ENCODE measurements at regions not wholly inside any gene's neighbourhood (a gene's known extent, or its start where the extent isn't known, plus 50 kb on each side); places are given as distances from the start of the nearest gene placed in this dataset.
"Not testable (repeated sequence)": the region's sequence is repeated elsewhere in the genome, so short reads cannot be mapped to it uniquely, and the experiment has no call there.

DNA sequence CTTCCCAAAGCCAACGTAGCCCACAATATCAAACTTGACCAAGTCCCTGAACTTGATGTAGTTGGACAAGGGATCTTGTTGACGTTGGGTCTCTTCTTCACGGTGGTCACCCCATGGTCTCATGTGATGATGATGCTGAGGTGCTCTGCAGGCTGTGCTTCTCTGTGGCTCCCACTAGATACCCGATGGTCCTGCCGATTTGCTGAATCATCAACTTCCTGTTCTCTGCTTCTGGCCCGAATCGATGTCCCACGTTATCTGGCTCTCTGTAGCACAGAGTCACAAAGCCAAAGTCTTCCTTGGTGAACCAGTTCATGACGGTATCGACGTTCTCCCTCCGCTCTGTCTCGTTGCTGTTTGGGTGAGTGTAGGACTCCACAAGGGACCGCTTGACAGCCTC, 201.0 kb downstream of the ADRA2C start:
- DNase-seq: not testable (repeated sequence)

DNA sequence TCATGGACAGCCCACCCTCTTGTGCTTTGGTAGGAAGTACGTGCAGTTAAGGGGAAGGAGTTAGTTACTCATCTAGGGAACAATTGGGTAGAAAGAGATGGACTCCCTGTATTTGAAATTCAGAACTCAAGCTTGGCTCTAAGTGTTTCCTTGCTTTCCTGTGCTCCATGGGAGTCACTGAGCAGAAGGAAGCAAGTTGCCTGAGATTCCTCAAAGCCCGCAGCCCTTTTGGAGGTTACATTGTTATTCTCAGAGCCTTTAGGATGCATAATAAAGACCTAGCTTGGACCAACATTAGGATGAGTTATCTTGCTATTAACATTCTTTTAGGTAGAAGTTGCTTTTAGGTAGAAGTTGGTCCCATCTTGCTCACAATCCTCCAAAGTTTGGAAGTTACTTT, 206.4 kb downstream of the ADRA2C start:
- DNase-seq: not testable (repeated sequence)

DNA sequence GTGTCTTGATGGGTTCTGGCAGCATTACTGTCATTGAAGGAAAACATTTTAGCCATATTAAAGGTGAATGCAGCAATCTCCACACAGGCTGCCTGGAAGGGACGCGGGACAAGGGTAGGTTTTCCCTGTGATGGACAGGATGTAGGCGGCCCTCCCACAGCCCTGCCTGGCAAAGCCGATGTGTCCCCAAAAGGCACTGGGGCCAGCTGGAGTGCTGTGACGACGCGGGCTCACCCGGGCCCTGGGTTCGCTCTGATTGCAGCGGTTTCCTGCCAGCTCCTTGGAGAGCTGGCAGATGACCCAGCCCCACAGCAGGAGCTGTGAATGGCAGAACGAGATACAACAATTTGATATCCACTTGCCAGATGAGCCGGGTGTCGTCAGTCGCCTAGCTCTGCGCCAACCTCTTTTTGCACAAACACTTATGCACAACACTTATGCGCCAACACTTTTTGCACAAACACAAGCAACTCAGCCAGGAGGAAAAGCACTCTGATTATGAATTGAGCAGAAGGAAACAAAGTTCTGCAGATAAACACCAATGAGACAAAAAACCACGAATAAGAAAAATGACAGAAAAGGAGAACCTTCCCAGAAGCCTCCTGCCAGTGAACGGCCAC, 207.5 kb downstream of the ADRA2C start:
- DNase-seq: not testable (repeated sequence)

DNA sequence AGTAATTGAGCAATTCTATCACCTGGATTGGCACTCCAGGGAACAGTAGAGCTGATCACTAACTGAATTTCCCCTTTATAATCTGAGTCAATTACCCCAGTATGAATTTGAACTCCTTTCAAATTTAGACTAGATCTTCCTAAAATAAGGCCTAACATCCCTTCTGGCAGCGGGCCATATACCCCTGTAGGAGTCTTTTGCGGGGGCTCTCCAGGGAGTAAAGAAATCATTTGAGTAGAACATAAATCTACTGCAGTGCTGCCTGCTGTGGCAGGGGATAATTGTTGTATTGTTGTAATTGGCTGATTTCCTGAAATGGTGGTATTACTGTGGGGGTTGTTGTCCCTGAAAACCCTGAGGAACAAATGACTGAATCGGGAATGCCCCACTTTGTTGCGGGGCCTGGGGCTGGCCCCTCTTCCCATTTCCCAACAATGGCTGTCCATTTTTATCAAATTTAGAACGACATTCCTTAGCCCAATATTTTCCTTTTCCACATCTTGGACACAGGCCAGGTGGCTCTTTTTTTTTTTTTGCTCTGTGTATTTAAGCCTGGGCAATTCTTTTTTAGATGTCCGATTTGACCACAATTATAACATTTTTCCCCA, 217.4 kb downstream of the ADRA2C start:
- not testable (repeated sequence) for DNase-seq

DNA sequence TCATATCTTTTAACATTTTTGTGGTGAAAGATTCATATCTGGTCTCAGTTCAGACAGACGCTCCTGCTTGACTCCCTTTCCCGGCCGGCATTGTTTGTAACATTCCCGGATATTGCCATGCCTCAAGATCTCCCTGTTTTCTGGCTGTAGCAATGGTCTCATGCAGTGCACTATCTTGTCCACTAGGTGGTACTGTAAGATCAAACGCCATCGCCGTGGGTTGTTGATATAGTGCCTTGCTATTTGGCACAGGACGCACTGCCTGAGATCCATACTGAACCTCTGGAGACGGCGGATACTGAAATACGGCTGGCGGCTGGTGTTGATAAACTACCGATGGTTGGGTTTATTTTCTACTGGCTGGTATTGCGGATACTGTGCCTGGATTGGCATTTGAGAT, 218.6 kb downstream of the ADRA2C start:
- not testable (repeated sequence) for DNase-seq

DNA sequence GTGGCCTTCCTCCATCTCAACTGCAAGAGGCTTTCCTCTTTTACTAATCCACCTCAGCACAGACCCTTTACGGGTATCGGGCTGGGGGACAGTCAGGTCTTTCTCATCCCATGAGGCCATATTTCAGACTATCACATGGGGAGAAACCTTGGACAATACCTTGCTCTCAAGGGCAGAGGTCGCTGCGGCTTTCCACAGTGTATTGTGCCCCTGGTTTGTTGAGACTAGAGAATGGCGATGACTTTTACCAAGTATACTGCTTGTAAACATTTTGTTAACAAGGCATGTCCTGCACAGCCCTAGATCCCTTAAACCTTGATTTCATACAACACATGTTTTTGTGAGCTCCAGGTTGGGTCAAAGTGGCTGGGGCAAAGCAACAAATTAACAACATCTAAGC, 220.2 kb downstream of the ADRA2C start:
- DNase-seq: not testable (repeated sequence)

DNA sequence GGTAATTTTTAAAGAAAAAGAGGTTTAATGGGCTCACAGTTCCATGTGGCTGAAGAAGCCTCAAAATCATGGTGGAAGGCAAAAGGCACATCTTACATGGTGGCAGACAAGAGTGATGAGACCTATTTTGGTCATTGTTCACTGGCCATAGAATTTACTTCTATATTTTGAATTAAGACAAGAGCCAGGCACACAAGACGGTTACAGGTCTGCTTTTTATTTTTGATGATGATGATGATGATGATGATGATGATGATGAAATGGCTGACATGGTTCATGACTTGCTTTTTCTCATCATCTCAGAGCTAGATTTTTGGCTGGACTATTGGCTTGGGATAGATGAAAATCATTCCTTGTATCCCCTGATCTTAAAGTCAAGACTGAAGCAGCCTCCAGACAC, 229.3 kb downstream of the OTOP1 start:
- DNase-seq: not testable (repeated sequence)

DNA sequence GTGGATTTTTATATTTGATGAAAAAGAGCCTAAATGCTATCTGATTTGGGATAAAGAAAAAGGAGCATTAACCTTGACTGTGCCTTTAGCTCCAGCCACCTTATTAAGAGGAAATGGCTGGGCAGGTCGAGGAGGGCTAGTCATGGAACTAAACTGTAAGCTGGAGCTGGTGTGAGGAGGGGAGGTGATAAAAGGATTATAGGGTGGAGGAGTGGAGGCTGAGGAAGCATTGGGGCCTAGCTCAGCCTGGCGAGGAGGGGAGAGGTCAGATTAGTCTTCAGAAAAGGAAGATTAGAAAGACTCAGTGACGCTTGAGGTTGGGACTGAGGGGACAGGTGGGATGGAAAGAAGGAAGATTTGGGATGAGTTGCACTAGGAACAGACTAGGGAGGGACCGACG, 222.7 kb downstream of the OTOP1 start:
- not testable (repeated sequence) for DNase-seq

DNA sequence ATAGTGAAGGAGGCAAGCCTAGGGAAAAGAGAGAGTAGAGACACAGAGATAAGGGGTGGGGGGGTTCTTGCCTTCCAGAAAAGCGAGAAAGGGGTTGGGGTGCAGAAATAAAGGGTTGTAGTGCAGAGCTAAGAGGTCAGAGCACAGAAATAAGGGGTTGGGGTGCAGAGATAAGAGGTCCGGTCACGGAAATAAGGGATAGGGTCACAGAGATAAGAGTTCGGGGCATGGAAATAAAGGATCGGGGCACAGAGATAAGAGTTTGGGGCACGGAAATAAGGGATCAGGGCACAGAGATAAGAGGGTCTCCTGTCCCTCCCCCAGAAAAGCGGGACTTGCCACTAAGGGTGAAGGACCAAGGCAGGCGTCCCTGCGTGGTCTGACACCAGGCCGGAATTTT, 222.0 kb downstream of the OTOP1 start:
- not testable (repeated sequence) for DNase-seq

DNA sequence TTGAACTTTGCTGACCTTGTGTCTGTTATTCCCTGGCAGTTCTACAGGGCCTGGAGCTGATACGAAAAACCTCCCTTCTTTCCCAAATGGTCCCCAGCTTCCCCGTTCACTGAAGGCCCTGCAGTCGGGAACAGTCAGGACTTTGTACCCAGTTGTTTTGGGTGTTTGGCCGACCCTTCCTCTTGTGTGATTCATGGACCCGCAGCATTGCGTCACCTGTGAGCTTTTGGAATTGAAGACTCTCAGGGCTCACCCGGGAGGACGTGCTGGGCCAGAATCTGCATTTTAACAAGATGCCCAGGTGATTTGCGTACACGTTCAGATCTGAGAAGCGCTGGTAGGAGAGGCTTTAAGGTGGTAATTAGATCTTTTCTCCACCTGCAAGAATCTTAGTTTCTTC, 220.4 kb downstream of the OTOP1 start:
- not testable (repeated sequence) for DNase-seq

DNA sequence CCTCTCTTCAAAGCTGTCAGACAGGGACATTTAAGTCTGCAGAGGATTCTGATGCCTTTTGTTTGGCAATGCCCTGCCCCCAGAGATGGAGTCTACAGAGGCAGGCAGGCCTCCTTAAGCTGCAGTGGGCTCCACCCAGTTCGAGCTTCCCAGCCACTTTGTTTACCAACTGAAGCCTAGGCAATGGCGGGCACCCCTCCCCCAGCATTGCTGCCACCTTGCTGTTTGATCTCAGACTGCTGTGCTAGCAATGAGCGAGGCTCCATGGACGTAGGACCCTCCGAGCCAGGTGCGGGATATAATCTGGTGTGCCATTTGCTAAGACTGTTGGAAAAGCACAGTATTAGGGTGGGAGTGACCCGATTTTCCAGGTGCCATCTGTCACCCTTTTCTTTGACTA, 207.7 kb downstream of the OTOP1 start:
- DNase-seq: not testable (repeated sequence)

DNA sequence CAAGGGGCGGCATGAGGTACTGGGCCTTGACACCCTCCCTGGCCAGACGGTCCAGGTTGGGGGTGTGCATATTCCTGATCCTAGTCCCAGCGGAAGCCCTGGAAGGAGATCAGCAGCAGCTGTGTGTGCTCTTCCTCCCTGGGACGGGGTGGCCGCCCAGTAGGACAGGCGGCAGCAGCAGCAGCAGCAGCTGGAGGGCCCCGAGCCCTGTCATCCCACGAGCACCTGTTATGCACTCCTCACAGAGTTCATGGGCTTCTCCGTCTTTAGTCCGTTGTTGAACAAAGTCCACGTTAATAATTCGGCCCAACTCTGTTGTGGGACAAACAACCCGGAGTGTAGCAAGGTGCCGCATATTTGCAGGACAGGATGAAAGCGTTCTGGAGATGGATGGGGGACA, 205.6 kb downstream of the OTOP1 start:
- DNase-seq: not testable (repeated sequence)

DNA sequence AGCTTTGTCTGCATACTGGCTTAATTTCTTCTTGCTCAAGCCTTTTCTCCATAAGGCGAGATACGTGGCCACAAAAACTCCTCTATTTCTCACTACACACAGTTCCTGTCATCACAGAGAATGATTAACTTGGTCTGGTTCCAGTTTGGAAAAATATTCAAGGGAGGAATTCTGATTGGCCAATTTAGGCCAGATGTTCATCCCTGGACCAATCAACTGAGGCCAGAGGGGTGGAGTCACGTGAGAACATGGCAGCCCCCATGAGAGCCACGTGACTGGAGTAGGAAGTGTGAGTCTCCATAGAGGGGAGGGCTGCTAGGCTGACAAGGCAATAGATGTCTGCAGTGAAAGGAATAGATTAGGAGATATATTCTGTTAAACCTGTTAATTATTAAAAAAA, 200.0 kb downstream of the OTOP1 start:
- not testable (repeated sequence) for DNase-seq

DNA sequence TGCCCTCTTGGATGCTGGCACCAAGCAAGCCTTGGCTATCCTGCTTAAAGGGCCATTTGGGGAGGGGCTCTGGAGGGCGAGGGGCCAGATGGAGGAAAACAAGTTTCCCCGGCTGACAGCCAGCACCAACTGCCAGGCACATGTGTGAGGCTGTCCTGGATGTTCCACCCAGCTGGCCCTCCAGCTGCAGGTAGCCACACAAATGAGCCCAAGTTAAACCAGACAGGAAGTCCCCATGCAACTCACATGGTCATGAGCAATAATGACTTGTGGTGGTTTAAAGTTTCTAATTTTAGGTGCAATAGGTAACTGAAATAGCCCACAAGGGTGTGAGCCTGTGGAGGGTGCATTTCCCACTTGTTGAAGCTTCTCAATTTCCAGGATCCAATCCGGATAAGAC, 198.0 kb downstream of the OTOP1 start:
- DNase-seq: not testable (repeated sequence)

DNA sequence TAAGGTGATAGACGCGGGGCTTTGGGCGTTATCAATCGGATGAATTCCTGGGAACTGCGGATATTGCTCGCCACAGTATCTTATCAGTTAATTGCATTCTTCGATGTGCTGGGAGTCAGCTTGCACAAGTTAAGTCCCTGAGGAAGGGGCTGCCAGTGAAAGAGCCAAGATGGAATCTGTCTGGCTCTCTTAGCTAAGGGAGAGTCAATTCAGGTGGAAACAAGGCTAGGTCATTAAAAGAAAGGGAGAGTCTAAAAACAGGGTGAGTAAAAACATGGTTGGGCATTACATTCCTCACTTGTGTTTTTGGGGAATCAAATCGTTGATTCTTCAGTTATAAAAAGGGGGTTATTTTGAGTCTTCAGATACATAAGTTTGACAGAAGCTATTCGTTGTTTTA, 196.2 kb downstream of the OTOP1 start:
- DNase-seq: not testable (repeated sequence)

DNA sequence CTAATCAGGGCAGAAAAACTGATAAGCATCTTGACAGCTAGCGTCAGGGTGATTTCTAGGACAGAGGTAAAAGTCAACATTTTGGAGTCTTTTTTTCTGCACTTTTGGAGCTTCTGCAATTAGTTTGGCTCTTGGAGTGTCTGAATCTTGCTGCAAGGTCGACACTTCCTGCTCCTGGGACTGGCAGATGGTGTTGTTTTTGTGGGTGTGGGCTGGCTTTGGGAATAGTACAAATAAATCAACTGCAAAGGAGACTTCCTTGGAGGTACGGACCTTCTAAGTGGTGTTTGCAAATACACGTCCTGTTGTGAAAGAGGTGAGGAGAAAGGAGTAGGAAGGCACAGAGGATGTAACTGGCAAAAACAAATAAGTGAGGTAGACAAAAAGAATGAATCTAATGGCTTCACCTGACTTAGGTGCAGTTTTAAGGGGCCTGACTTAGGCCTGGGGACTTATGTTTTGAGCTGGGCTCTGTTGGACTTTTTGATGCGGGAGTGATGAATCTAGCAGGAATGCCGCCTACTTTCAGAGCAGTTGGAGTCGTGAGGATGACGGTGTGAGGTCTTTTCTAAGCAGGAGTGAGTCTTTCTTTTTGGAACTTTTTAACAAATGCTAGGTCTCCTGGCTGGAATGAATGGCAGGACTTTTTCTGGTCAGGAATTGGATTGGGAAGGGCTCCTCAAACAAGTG, 195.1 kb downstream of the OTOP1 start:
- DNase-seq: not testable (repeated sequence)

DNA sequence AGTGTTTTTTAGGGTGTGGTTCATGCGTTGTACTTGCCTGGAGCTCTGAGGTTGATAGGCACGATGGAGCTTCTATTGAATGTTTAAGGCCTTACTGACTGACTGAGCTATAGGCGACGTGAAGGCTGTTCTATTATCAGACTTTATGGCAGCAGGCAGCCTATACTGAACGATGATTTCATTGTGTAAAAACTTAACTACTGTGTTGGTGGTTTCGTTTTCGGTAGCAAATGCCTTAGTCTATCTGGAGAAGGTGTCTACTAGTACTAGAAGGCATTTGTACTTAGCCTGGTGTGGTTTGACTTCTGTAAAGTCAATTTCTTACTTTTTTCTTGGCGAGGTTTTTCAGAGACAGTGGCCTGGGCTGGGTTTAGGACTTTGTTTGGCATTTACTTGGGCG, 194.4 kb downstream of the OTOP1 start:
- DNase-seq: not testable (repeated sequence)

DNA sequence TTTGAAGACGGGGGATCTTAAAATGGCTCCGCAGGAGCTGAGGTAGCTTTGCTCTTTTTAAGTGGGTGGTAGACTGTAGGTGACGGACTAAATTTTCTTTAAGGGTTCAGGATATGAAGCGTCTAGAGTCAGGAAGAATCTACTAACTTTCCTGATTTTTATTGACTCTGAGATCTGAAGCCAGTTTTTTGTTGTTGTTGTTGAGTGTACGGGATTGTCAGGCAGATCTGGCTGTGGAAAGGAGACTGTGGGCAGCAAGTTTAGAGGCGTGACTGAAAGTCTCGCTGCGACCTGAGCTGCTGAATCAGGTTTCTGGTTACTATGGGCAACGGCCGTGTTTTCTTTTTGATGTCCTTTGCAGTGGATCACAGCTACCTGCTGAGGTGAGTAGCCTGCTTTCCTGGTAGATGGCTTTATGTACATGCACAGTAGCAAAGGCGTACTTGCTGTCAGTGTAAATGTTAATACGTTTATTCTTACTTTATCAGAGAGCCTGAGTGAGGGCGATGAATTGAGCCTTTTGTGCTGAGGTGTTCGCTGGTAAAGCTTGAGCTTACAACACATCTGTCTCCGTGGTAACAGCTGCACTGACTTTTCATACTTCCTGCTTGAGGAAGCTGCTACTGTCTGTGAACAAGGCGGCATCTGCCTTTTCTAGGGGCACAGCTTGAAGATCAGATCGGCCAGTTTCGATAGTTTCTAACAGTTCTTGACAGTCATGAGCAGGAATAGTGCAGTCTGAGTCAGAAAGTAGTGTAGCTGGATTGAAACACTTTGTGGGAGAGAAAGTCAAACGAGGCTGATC, 193.7 kb downstream of the OTOP1 start:
- DNase-seq: not testable (repeated sequence)

DNA sequence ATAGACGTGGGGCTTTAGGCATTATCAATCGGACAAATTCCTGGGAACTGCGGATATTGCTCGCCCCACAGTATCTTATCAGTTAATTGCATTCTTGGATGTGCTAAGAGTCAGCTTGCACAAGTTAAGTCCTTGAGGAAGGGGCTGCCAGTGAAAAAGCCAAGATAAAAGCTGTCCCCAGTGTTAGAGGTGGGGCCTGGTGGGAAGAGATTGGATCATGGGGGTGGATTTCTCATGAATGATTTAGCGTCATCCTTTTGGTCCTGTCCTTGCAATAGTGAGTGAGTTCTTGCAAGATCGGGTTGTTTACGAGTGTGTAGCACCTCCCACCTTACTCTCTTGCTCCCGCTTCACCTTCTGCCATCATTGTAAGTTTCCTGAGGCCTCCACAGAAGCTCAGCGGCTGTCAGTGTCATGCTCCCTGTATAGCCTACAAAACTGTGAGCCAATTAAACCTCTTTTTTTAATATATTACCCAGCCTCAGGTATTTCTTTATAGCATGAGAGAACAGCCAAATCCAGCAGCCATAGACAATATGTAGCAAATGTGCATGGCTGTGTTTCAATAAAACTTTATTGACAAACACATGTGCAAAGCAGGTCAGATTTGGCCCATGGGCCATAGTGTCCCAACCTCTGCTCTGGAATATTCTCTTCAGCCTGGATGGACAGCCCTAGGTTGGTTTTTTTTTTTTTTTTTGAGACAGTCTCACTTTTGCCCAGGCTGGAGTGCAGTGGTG, 189.2 kb downstream of the OTOP1 start:
- DNase-seq: not testable (repeated sequence)

DNA sequence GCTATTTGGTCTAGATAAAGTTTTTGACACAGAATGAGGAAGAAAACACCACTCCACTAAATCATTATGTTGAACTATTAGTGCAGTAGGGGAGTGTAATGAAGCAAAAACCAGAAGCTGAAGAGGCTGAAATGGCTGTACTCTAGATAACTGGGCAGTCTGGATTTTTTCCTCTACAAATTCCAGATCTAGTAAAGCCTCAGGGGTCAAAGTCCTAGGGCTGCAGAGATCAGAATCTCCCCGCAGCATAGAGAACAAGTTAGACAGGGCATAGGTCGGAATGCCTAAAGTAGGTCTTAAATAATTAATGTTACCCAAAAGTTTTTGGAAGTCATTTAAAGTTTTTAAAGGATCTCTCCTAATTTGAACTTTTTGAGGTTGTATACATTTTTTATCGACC, 180.9 kb downstream of the OTOP1 start:
- not testable (repeated sequence) for DNase-seq

DNA sequence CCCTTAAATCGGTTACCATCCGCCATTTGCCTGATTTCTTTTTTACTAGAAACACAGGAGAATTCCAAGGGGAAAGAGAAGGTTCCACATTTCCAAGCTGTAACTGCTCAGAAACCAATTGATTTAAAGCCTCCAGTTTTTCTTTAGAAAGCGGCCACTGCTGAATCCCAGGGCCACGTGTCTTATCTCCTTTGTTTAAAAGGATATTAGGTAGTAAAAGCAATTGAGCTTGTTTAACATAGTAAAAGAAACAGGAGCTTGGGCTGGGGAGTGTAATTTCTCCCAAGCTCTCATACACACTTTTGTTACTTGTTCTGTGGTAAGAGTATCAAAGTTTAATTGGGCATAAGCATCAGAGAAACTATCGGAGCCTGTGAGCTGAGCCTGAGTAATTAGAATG, 180.0 kb downstream of the OTOP1 start:
- DNase-seq: not testable (repeated sequence)

DNA sequence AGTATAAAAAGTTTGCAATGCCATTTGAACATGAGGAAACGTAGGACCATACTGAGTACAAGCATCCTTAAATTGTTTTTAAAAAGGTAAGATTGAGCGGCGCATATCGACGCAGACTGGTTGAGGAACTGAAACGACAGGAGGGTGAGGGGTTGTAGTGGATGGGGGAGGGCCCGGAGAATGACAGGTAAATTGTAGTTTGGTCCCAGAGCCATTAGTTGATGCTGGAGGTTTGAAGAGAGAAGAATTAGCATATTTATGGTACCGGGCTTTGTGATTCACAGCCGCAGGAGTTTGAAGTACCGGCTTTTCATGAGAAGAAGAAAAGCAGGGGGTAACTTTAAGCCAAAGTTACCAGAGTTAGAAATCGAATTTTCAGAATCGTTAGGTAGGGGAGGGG, 179.5 kb downstream of the OTOP1 start:
- not testable (repeated sequence) for DNase-seq

DNA sequence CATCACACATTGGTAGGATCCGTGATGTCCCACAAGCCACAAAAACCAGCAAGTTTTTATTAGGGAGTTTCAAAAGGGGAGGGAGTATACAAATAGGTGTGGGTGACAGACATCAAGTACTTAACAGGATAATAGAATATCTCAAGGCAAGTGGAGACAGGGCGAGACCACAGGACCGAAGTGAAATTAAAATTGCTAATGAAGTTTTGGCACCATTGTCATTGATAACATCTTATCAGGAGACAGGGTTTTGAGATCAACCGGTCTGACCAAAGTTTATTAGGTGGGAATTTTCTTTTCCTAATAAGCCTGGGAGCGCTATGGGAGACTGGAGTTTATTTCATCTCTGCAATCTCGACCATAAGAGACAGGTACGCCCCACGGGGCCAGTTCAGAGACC, 178.5 kb downstream of the OTOP1 start:
- not testable (repeated sequence) for DNase-seq
